GM18498 (cell line): ENCODE measurements at regions not wholly inside any gene's neighbourhood (a gene's known extent, or its start where the extent isn't known, plus 50 kb on each side); places are given as distances from the start of the nearest gene placed in this dataset.
"Not testable (repeated sequence)": the region's sequence is repeated elsewhere in the genome, so short reads cannot be mapped to it uniquely, and the experiment has no call there.

Source experiments
- ATAC-seq: cut with Tn5 transposase; IDR thresholded peaks from one replicate; pipeline ENCODE4 v1.9.1; 2021; ENCODE audit warnings: mild to moderate bottlenecking, moderate library complexity; ENCODE audit not compliant: unreplicated experiment

DNA sequence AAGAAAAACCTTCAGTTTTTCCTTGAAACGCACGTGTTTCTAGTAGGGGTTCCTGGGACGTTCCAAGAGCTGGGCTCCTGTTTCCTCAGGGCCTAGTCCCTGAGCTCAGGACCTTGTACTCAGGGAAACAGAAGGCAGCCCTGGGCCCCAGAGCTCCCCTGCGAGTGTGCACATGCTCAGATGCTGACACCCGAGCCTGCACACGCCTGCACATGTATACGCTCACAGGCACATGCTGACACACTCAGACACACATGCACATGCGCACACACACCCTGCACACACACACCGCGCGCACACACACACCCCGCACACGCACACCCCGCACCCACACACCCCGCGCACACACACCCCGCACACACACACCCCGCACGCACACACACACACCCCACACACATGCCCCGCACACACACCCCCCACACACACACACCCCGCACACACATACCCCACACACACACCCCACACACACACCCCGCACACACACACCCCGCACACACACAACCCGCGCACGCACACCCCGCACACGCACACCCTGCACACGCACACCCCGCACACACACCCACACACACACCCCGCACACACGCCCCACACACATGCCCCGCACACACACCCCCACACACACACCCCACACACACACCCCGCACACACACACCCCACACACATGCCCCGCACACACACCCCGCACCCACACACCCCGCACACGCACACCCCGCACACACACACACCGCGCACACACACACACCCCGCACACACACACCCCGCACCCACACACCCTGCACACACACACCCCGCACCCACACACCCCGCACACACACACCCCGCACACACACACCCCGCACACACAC is 52.2 kb downstream of the CALML3 start:
- ATAC-seq = no peak

DNA sequence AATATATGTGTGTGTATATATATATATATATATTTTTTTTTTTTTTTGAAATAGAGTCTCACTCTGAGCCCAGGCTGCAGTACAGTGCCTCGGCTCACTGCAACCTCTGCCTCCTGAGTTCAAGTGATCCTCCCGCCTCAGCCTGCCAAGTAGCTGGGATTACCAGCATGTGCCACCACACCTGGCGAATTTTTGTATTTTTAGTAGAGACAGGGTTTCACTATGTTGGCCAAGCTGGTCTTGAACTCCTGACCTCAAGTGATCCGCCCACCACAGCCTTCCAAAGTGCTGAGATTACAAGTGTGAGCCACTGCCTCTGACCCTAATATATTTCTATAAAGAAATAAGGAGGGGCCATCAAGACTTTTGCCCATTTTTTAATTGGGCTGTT is 55.3 kb downstream of the CALML3 start:
- ATAC-seq = not testable (repeated sequence)

DNA sequence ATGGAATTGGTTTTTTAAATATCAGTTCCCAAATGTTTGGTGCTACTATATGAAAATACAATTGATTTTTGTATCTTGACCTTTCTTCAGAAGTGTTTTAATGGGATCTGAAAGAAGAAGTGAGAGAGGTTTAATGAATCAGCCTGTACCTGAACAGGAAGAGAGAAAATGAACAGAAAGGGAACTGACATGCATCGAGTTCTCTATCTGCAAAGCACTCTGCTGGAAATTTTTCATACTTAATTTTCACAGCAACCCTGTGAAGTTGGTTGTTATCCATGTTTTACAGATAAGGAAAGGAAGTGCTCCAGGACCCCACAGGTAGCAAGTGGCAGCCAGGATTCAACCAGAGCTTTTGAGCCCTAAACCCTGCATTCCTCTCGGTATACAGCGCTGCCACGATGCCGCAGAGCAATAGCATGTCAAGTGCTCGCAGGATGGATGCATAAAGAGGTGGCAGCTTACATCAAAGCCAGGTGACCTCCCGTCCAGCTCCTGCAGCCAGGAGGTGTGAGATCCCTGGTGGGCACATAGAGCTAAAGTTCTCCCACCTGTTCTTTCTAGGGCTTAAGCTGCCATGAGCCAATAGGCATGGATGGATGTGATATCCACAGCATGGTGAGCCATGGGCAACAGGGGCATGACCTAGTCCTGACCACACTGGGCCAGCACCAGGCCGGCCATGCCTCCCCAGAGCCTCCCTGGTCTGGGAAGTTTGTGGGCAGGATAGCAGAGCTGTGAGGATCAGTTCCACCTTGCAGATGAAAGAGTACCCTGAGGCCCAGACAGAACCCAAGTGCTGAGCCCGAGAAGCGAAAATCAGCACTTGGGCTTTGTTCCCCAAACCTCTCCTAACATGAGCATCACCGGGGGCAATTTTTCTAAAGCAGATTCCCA is 57.2 kb downstream of the CALML3 start:
- peak; percentile 72 for ATAC-seq

DNA sequence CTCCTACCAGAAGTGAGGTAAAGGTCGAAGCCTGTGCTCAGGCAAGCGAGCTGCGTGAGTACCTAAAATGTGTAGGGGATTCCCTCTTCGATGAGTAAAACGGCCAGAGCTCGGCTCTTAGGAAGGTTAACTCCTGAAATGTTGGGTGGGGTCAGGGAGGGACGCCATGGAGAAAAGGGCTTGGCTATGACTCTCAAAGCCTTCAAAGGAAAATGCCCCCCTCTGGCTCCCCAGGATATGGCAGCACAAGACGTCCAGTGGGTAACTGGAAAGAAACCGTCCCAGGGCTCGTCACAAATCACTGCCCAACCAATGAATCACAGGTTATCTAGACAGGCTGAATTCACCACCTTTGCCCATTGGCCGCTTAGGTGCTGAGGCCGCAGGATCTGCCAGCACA is 58.0 kb downstream of the CALML3 start:
- ATAC-seq = no peak

DNA sequence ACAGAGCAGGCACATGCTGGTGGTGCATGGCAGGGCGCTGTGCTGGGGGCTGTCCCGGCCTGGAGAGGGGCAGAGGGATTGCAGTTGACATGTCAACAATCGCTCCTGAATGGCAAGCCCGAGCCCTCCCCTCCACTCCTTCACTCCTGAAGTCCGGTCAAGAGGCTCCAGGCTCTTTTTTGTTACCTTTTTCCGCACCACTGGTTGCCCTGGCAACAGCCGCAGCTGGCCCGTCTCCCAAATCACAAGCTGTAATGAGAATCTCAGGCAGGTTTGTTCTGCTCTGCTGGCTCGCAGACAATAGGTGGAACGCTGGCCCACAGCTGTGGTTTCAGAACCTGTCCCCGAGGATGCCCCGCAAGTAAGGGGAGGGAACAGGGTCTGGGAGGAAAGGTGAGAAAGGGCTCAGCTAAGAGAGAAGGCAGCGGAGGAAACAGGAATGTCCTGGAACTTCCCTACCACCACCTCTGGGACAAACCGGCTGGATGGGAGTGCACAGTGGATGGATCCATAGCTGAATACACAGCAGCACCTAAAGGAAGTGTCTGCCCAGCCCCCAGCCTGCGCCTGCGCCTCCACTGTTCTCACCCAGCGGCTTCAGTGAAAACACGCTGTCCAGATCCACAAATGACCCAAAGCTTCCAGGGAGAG is 58.9 kb downstream of the CALML3 start:
- peak; percentile 54 for ATAC-seq

DNA sequence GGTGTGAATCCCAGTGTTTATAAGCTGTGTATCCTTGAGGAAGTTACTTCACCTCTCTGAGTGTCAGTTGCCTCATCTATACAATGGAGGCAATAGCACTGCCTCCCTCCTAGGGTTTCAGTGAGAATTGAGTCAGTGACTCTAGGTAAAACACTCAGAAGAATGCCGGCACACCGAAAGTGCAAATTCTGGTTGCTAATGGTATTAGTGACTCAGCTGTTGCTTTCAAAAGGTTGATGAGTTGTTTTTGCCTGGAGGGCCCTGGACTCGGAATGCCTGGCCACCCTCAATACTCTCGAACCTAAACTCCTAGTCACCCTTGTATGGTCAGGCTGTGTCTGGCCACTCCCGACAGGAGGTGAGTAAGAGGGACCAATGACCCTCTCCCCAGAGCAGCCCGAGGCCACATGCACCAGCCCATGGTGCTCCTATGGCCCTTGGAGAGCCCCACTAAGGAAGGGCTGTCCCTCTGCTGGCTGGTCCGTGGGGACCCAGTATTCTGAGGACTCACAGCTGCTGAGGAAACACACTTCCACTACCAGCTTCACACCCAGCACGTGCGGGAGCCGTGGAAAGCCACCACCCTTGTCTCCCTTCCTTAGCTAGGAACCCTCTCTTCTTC is 60.2 kb downstream of the CALML3 start:
- no peak for ATAC-seq

DNA sequence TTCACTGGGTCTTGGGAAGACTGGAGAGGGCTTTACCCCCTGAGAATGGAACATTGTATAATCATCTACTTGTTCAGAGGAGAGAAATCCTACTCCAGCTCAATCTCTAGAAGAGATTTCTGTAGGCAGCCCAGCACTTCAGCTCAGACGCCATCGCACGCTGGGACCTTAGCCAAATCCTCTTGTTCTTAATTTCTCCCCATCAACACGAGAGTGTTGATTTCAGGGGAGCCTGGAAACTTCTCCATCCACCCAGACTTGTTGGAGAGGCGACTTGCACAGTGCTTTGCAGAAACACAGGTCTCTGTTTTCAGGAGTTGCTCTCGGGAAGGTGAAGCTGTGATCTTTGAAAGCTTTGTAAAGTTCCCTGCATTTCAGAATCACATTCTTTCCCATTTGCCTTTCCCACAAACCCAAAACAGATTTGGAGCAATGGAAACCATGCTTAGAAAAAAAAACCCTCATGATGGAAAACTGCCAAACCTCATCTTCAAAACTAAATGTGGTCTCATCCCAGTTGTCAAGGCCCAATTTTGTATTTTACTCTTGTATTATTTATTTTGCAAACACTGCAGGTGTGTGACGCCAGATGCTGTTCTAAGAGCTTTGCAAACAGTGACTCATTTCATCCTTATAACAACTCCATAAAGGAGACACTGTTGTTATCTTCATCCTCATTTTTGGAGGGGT is 60.9 kb downstream of the CALML3 start:
- ATAC-seq = no peak

DNA sequence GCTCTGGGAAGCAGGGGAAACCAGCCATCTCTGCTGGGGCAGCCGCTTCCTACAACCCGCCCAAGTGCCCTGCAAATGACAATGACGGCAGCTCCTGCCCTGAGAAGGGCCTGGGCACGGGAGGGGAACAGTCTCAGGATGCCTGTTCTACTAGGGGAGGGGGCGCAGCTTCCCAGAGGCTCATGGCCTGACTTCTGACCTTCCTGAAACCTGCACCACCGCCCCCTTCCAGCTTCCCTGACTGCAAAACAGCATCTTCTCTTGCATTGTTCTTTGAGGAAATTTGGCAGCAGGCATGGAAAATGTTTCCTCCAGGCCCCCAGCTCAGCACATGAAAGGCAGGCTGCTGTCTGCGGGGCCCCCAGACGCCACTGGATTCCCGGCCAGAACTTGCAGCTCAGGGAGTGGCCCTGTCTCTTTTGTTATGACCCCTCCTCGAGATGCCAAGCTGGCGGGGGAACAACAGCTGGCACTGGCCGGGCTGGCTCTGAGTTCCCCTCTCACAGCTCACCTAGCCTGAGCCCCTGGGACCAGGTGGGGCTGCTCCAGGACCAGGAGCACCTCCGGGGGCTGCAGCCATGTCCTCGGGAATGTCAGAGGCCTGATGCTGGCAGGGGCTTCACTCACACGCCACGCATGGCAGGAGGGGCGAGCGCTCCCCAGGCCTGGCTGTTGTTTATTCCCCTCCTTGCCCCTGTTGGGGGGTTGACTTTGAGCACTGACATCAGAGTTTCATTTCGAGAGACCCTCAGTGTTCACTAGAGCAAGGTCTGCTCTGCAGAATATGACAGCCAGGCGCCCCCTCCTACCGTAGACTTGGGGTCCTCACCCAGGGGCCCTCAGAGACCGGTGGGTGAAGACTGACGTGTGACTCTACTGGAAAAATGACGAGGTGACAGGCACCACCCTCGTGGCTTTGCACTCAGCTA is 62.7 kb downstream of the CALML3 start:
- no peak for ATAC-seq

DNA sequence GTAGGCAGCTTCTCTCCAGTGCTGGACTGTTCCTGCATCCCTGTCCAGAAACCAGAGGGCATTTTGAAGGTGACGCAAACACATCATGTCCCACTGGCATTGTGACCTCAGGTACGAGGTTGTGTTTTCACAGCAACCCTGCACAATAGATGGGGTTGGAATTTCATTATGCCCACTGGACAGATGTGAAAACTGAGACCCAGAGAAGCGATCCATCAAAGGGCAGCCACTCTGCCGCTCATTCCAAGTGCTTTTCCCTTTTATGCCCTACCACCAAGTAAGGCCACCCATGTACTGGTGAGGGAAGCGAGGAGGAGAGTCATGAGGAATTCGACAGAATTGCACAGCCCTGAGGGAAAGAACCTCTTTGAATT is 63.3 kb downstream of the CALML3 start:
- no peak for ATAC-seq

DNA sequence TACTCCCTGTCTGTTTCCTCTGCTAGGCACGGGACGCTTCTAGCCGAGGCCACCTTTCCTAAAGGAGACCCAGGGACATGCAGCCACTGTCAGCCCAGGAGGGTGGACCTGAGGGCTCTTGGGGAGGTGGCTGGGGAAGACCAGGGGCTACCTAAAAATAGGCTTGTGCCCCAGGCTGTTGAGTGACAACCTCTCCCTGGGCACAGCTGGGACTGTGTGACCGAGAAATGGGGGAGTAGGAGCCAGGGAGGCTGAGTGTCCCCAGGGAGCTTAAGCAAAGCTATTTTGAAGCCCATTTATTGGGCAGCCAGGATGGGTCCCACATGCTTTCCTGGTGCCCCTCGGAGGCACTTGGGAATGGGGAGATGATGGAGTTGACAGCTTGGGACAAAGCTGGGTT is 63.8 kb downstream of the CALML3 start:
- no peak for ATAC-seq
